NCI-H345 (cell line): ENCODE measurements at regions not wholly inside any gene's neighbourhood (a gene's known extent, or its start where the extent isn't known, plus 50 kb on each side); places are given as distances from the start of the nearest gene placed in this dataset.
"Not testable (repeated sequence)": the region's sequence is repeated elsewhere in the genome, so short reads cannot be mapped to it uniquely, and the experiment has no call there.

Experiments
- DNase-seq: peaks from one replicate; lab custom pipeline; 2025; lab: John Stamatoyannopoulos, UW

DNA sequence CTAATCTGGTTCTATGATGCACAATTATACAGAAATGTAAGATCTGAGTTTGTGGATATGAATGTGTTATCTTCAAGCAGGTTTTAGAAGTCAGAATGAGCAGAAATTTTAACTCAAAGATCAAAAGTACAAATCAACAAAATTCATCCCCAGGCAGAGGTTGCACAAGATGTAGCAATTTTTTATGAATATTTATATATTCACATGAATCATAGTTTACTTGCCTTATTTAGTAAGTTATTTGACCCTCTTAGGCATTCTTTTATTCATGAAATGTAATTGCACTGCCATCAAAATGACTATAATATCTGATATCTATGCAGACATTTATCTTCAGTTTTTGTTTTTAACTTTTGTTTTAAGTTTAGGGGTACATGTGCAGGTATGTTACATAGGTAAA, 103.1 kb upstream of the DAZL start:
- no peak for DNase-seq

DNA sequence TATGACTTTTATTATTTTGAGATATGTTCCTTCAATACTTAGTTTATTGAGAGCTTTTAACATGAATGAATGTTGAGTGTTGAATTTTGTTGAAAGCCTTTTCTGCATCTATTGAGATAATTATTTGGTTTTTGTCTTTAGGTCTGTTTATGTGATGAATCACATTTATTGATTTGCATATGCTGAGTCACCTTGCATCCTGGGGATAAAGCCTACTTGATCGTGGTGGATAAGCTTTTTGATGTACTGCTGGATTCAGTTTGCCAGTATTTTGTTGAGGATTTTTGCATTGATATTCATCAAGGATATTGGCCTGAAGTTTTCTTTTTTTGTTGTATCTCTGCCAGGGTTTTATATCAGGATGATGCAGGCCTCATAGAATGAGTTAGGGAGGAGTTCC, 106.5 kb upstream of the DAZL start:
- DNase-seq: not testable (repeated sequence)

DNA sequence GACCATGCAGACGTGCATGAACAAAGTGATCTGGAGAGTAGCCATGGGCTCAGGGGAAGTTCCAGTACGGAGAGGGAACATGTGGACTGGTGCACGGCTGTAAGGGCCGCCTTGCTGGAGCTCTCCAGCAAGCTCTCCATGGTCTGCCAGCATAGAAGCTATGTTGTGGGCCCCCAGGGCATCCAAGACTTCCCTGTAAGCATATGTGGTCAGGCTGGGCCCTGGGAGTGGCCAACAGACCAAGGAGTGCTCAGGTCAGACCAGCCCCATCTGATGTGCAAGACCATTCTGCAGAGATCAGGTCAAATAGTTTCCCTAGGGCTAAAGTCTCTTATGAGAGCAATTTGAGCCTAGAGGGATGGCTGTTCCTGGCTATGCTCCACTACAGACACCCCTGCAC, 110.1 kb upstream of the DAZL start:
- DNase-seq: no peak

GRCh38 chr3:16719426-16719825, 114.2 kb upstream of the DAZL start:
- DNase-seq: no peak

- DNase-seq: no peak
These were observed 115.2 kb upstream of the DAZL start for GRCh38 chr3:16720367-16720940.

- DNase-seq: no peak
These were observed 116.3 kb upstream of the DAZL start for GRCh38 chr3:16721494-16721893.

- DNase-seq: no peak
These were observed 118.8 kb upstream of the DAZL start for GRCh38 chr3:16723978-16724377.

DNA sequence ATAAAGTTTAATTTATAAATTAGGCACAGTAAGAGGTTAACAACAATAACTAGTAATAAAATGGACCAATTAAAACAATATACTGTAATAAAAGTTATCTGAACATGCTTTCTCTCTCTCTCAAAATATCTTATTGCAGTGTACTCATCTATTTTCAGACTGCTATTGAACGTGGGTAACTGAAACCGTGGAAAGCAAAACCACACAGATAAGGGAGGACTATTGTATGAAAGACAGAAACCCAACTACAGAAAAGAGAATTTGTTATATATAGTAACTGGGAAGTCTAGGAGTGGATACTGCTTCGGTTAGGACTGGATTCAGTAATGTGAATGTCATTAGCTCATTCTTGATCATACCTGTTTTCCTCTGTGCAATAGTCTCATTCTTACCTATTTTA, 119.3 kb upstream of the DAZL start:
- no peak for DNase-seq

GRCh38 chr3:16725972-16726371, 120.7 kb upstream of the DAZL start:
- DNase-seq: no peak

- no peak for DNase-seq
These were observed 123.8 kb upstream of the DAZL start for GRCh38 chr3:16728770-16729745.

GRCh38 chr3:16738451-16738850, 133.2 kb upstream of the DAZL start:
- no peak for DNase-seq

GRCh38 chr3:16739541-16740105, 134.4 kb upstream of the DAZL start:
- DNase-seq: no peak

DNA sequence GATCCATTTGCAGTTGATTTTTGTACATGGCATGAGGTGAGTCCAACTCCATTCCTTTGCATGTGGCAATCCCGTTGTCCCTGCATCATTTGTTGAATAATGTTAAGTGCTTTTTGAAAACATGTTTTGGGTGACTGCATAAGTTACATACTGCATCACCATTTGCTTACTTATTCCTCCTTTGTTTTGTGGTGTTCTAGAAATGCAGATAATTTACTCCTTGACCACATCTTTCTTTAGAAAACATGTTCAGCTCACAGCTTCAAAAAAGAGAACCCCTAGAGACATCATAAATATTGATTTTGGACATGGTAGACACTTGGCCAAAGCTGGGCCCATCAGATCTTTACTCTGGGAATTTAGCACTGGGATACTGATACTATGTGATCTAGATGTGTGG, 135.3 kb upstream of the DAZL start:
- no peak for DNase-seq

- DNase-seq: no peak
These were observed 136.0 kb upstream of the DAZL start for GRCh38 chr3:16741103-16741758.

DNA sequence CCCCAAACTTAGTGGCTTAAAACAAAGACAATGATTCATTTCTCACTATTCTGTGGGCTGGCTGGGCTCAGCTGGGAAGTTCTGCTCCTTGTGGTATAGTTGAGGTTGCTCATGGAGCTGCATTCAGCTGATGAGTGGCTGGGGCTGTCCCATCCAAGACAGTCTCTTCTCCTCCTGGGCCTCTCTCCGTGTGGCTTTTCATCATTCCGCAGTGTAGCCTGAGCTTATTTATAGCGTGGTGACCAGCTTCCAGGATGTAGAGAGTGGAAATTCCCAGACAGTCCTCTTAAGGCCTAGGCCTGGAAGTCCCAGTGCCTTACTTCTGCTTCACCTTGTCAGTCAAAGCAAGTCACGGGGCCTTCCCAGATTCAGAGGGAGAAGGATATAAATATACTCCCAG, 136.7 kb upstream of the DAZL start:
- no peak for DNase-seq

- DNase-seq: no peak
These were observed 138.1 kb upstream of the DAZL start for GRCh38 chr3:16743276-16743675.

DNA sequence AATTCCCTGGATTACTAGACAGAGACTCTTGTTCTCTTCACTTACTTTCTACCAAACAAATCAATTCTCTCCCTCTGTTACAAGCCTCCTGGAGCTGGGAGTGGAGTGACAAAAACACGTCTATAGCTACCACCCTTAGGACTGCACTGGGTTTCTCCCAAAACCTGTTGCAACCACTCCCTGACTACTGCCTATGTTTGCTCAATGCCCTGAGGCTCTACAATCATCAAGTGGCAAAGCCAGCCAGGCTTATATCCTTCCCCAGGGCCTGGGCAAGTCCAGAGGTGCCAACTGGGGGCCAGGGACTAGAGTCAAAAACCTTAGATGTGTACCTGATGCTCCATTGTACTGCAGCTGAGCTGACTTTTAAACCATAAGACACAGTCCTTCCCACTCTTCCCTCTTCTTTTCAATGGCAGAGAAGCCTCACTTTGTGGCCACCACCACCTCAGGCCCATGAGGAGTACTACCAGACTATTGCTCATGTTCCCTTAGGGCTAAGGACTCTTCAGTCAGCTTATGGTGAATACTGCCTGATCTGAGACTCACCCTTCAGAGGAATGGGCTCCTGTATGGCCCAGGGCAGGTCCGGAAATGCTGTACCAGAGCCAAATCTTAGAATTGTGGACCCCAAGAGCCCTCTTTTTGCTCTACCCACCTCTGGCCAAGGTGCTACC, 125.4 kb upstream of the PLCL2 start:
- DNase-seq: no peak

GRCh38 chr3:16761571-16761970, 123.2 kb upstream of the PLCL2 start:
- no peak for DNase-seq

- no peak for DNase-seq
These were observed 119.1 kb upstream of the PLCL2 start for GRCh38 chr3:16765661-16766060.

DNA sequence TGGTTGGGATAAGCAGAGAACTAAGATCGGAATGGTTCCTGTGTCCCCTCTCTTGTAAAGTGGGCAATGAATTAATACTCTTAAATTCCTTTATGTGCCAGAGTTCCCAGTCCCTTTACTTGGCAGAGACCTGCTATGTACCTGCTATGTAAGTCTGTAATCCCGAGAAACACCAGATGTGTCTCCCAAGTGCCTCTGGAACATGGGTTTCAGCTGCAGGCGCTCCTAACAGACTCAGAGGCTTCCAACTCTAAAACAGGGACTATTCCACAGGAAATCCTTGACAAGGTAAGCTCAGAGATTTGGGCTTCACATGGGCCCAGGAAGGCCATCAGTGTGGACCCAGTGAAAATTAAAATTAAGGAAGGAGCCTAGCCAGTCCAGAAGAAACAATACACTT, 117.7 kb upstream of the PLCL2 start:
- no peak for DNase-seq

DNA sequence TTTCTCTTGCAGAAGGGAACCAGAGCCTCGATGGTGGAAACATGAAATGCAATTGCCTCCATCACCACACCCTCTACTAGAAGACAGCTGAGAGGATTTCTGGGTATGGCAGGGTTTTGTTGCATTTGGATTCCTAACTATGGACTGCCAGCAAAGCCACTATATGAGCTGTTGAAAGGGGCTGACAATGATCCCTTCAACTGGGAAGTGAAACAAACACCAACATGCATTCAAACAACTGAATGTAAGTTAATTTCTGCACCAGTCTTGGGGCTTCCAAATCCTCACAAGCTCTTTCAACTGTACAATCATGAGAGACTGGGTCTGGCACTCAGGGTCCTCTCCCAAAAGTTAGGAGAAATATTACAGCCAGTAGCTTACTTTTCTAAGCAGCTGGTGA, 116.7 kb upstream of the PLCL2 start:
- no peak for DNase-seq

- no peak for DNase-seq
These were observed 115.8 kb upstream of the PLCL2 start for GRCh38 chr3:16768956-16769355.
